OCI-LY1 (cell line): ENCODE measurements at regions not wholly inside any gene's neighbourhood (a gene's known extent, or its start where the extent isn't known, plus 50 kb on each side); places are given as distances from the start of the nearest gene placed in this dataset.

Source experiments
- H2AFZ ChIP-seq: fragments of 200-600 bp; sonication (generic), shearing (Covaris generic); 2 replicates; pipeline ENCODE4 v1.6.0; 2014; ENCODE audit warnings: antibody characterized with exemption, mild to moderate bottlenecking, low read length
- H3F3A ChIP-seq: fragments of 200-600 bp; sonication (generic), shearing (Covaris generic); 2 replicates; pipeline ENCODE4 v1.6.0; 2014; ENCODE audit warnings: mild to moderate bottlenecking, antibody characterized with exemption, low read length, moderate library complexity; ENCODE audit not compliant: insufficient read depth
- H3K27ac ChIP-seq: fragments of 200-600 bp; sonication (generic); 2 replicates; pipeline ENCODE4 v1.5.1; 2014; ENCODE audit warnings: low read length, mixed run types, mild to moderate bottlenecking, low read depth; ENCODE audit not compliant: poor library complexity, severe bottlenecking
- H3K27me3 ChIP-seq: fragments of 200-600 bp; sonication (generic); 2 replicates; pipeline ENCODE4 v1.6.0; 2014; ENCODE audit warnings: antibody characterized with exemption, mild to moderate bottlenecking, low read length, moderate library complexity; ENCODE audit not compliant: insufficient read depth
- H3K36me3 ChIP-seq: fragments of 200-600 bp; sonication (generic); 2 replicates; pipeline ENCODE4 v1.6.1; 2014; ENCODE audit warnings: mild to moderate bottlenecking, antibody characterized with exemption, low read length, moderate library complexity, mixed read lengths; ENCODE audit not compliant: insufficient read depth
- H3K4me1 ChIP-seq: fragments of 200-600 bp; sonication (generic); 2 replicates; pipeline ENCODE4 v1.5.1; 2014; ENCODE audit warnings: mild to moderate bottlenecking, low read length, moderate library complexity; ENCODE audit not compliant: insufficient read depth, severe bottlenecking
- H3K4me2 ChIP-seq: fragments of 200-600 bp; sonication (generic), shearing (Covaris generic); 2 replicates; pipeline ENCODE4 v1.6.1; 2014; ENCODE audit warnings: low read length
- H3K4me3 ChIP-seq: fragments of 200-600 bp; sonication (generic); 2 replicates; pipeline ENCODE4 v1.5.1; 2014; ENCODE audit warnings: low read length, low read depth, mild to moderate bottlenecking, mixed read lengths; ENCODE audit not compliant: poor library complexity, severe bottlenecking
- H3K79me2 ChIP-seq: fragments of 200-600 bp; shearing (Covaris generic); 2 replicates; pipeline ENCODE4 v1.6.1; 2016; ENCODE audit warnings: mixed run types, low read length, mixed read lengths; ENCODE audit not compliant: insufficient read depth
- H3K9ac ChIP-seq: fragments of 200-600 bp; sonication (generic), shearing (Covaris generic); 2 replicates; pipeline ENCODE4 v1.6.1; 2014; ENCODE audit warnings: mild to moderate bottlenecking, low read length, mixed read lengths
- H3K9me2 ChIP-seq: fragments of 200-600 bp; sonication (generic), shearing (Covaris generic); 2 replicates; pipeline ENCODE4 v1.6.1; 2014; ENCODE audit warnings: low read depth, mild to moderate bottlenecking, low read length, mixed read lengths
- H3K9me3 ChIP-seq: fragments of 200-600 bp; shearing (Covaris generic); 2 replicates; pipeline ENCODE4 v1.6.1; 2014; ENCODE audit warnings: low read length, mixed read lengths
- H4K20me1 ChIP-seq: fragments of 200-600 bp; sonication (generic), shearing (Covaris generic); 2 replicates; pipeline ENCODE4 v1.6.0; 2016; ENCODE audit warnings: mild to moderate bottlenecking, low read length; ENCODE audit not compliant: insufficient read depth
- EZH2 ChIP-seq: fragments of 200-600 bp; sonication (generic), shearing (Covaris generic); IDR thresholded peaks from 2 replicates; pipeline ENCODE4 v1.8.0; 2017; ENCODE audit warnings: borderline replicate concordance, mixed run types, mild to moderate bottlenecking, antibody characterized with exemption, low read length, moderate library complexity, mixed read lengths
- TF ChIP-seq, protein P1 (sequence below): fragments of 200-600 bp; sonication (generic), shearing (Covaris generic); IDR thresholded peaks from 2 replicates; pipeline ENCODE4 v1.5.1; 2017; ENCODE audit warnings: mild to moderate bottlenecking, antibody characterized with exemption, low read length, moderate library complexity, mixed read lengths

DNA sequence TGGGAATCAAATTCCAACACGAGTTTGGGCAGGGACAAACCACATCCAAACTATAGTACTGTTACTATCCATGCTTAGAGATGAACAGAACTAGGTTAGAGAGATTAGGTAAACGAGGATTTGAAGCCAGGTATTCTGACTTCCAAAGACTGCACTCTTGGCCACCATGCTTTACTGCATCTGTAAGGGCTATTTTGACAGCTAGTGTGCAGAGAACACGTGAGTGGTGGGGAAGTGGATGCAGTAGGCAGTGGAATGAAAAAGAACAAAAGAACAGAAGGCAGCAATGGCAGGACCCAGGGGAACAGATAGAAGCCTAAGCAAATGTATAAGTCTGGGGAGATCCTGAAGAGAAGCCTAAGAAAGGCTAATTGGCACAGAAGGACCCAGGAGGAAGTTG is 59.1 kb upstream of the GJA8 start:
- no peak for TF ChIP-seq EZH2
- TF ChIP-seq, protein P1, sequence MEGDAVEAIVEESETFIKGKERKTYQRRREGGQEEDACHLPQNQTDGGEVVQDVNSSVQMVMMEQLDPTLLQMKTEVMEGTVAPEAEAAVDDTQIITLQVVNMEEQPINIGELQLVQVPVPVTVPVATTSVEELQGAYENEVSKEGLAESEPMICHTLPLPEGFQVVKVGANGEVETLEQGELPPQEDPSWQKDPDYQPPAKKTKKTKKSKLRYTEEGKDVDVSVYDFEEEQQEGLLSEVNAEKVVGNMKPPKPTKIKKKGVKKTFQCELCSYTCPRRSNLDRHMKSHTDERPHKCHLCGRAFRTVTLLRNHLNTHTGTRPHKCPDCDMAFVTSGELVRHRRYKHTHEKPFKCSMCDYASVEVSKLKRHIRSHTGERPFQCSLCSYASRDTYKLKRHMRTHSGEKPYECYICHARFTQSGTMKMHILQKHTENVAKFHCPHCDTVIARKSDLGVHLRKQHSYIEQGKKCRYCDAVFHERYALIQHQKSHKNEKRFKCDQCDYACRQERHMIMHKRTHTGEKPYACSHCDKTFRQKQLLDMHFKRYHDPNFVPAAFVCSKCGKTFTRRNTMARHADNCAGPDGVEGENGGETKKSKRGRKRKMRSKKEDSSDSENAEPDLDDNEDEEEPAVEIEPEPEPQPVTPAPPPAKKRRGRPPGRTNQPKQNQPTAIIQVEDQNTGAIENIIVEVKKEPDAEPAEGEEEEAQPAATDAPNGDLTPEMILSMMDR, result no peak

DNA sequence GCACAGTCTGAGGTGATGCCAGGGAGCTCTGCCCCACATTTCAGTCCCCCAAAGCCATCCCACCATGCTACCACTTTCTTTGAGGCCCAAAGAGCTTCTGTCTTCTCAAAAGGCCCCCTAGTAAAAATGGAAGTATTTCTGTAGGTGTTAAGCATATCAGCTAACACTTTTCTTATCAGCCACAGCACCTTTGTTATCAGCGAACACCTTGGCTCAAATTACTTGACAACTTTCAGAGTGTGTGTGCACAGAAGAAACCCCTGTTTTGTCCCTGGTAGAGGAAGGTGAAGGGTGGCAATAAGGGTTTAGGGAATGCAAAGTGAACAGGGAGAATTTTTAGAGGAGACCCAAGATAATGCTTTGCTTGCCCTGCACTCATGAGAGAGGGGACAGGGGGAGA is 54.8 kb upstream of the GJA8 start:
- no peaks in the 10 kb centered on the region for H3K9me2 ChIP-seq
- no peaks in the 10 kb centered on the region for H4K20me1 ChIP-seq
- H3K9ac ChIP-seq, result no peak overlapping the region
- TF ChIP-seq EZH2, result no peak
- TF ChIP-seq, protein P1, result no peak
- no peak overlapping the region for H2AFZ ChIP-seq
- no peaks in the 10 kb centered on the region for H3K79me2 ChIP-seq
- no peak overlapping the region for H3K4me3 ChIP-seq
- H3K27ac ChIP-seq, result no peak overlapping the region
- H3K27me3 ChIP-seq, result peaks cover 5% of the 10 kb centered on the region; the same call in 1 of the 2 replicates
- H3K36me3 ChIP-seq, result no peaks in the 10 kb centered on the region
- H3K9me3 ChIP-seq, result no peaks in the 10 kb centered on the region
- no peaks in the 10 kb centered on the region for H3F3A ChIP-seq
- no peaks in the 10 kb centered on the region for H3K4me1 ChIP-seq
- H3K4me2 ChIP-seq, result no peak overlapping the region

More for the DNA sequence above, 59.1 kb upstream of the GJA8 start:
- H3K4me2 ChIP-seq, result no peak overlapping the region
- no peaks in the 10 kb centered on the region for H4K20me1 ChIP-seq
- no peaks in the 10 kb centered on the region for H3K79me2 ChIP-seq
- H3K4me3 ChIP-seq, result no peak overlapping the region
- H3K9ac ChIP-seq, result no peak overlapping the region
- H3K4me1 ChIP-seq, result no peaks in the 10 kb centered on the region
- H3F3A ChIP-seq, result no peaks in the 10 kb centered on the region
- no peaks in the 10 kb centered on the region for H3K9me2 ChIP-seq
- H2AFZ ChIP-seq, result no peak overlapping the region
- no peaks in the 10 kb centered on the region for H3K36me3 ChIP-seq
- no peak overlapping the region for H3K27ac ChIP-seq
- no peaks in the 10 kb centered on the region for H3K9me3 ChIP-seq
- H3K27me3 ChIP-seq, result no peaks in the 10 kb centered on the region; the same call in 1 of the 2 replicates

DNA sequence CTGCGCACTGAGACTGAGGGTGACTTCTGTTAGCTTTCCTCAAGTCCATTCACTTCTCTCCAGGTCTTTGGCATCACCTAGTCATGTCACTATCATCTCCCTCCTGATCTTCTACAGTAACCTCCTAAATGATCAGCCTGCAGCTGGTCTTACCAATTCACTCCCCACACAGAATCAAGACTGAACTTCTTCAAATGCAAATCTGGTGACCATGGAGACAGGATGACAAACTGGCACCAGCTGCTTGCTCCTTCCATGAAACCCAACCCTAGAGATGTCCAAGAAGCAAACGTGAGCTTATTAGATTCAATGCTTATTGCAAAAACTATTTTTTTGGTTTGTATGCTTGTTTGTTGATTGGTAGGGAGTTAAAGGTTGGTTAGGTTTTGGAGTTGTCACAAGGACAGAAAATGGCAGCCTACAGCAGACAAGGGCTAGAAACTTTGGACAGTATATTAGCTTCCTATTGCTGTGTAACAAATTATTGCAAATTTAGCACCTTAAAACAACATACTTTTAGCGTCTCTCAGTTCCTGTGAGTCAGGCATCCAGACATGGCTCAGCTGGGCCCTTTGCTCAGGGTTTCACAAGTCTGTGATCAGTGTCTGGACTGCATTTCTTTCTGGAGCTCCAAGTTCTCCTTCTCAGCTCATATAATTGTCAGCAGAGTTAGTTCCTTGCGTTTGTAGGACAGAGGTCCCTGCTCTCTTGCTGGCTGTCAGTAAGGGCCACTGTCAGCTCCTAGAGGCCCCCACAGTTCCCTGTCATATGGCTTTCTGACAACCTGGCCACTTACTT is 53.3 kb upstream of the GJA8 start:
- no peaks in the 10 kb centered on the region for H3F3A ChIP-seq
- no peaks in the 10 kb centered on the region for H3K36me3 ChIP-seq
- no peak overlapping the region for H3K4me2 ChIP-seq
- no peak overlapping the region for H3K4me3 ChIP-seq
- peaks cover 5% of the 10 kb centered on the region; the same call in 1 of the 2 replicates for H3K27me3 ChIP-seq
- H3K27ac ChIP-seq, result no peak overlapping the region
- H3K9me3 ChIP-seq, result no peaks in the 10 kb centered on the region
- H3K9me2 ChIP-seq, result no peaks in the 10 kb centered on the region
- H3K9ac ChIP-seq, result no peak overlapping the region
- H3K79me2 ChIP-seq, result no peaks in the 10 kb centered on the region
- no peaks in the 10 kb centered on the region for H3K4me1 ChIP-seq
- H4K20me1 ChIP-seq, result no peaks in the 10 kb centered on the region
- TF ChIP-seq, protein P1, result no peak
- TF ChIP-seq EZH2, result no peak
- H2AFZ ChIP-seq, result no peak overlapping the region
